Muscle of back (tissue), 3 donors: ENCODE measurements at regions not wholly inside any gene's neighbourhood (a gene's known extent, or its start where the extent isn't known, plus 50 kb on each side); places are given as distances from the start of the nearest gene placed in this dataset.
"Not testable (repeated sequence)": the region's sequence is repeated elsewhere in the genome, so short reads cannot be mapped to it uniquely, and the experiment has no call there.

ENCODE experiments used
- DNase-seq, 3 donors: peaks; one replicate each; pipeline versions ENCODE4 v3.0.0 to v3.0.0-alpha.2; 2013

DNA sequence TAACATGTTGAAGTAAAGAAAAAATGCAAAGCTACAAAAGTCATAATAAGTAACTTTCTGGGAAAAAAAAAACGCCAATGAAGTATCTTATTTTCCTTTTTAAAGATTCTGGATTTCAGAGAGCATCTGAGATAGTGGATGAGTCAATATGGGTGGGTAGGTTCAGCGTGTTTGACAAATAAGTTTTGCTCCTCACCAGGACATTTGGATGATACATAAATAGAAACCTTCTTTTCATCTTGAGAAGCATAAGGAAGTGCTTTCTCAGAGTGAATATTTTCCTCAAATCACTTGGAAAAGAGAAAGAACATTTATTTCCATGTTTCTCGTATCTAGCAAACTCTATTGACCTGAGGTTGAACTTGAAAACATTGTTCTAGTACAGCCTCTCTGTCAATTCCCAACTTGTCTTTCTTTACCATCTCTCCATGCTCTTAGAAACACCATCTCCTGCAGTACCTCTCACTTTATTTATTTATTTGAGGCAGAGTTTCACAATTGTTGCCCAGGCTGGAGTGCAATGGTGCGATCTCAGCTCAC lies 463.2 kb downstream of the KLF5 start:
- peak; percentile 41 to 52 (median 46) for DNase-seq

DNA sequence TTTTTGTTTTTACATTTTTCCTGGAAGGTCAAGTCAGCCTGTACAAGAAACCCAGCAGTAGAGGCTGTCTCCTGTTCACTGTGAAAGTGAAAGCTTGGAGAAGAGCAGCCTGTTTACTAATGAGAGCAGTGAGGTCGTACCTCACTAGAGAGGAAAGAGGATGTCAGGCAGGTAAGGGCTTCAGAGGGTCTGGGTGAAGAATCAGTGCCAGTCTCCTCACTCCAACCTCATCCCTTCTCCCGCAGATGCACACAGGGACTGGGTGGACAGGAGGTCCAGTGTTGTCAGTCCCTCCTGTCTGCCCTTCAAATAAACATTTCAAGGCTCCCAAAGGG lies 462.5 kb downstream of the KLF5 start:
- peak in 1 of 3 donors; percentile 37 for DNase-seq

DNA sequence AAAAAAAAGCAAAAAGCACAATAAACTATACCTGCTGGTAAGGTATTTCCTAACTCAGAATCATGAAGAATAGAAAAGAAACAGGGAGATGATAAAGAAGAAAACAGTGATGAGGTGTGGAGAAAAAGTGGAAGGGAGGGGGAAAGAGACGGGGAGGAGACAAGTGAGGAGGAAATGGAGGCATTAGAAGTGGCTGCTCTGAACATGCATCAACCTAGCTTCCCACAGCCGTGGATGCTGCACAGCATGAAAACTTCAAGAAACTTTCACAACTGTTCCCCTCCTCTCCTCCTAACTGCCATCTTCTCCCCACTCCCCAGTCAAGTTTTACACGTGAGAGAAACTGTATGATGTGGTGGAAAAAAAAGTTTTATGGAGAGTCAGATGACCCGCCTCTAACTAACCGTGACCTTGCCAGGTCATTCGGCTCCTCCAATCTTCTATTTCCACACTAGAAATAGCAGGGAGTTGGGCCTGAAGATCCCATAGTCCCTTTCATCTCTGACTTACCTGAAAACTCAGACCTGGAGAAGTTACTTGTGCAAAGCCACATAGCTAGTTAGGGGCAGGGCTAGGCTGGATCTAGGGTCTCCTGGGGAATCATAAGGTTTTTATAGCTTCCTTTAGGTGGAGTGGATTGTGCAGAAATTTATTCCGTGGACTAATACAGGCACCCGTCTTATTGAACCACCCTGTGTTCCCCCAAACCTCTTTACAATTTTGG lies 461.9 kb downstream of the KLF5 start:
- DNase-seq = no peak

DNA sequence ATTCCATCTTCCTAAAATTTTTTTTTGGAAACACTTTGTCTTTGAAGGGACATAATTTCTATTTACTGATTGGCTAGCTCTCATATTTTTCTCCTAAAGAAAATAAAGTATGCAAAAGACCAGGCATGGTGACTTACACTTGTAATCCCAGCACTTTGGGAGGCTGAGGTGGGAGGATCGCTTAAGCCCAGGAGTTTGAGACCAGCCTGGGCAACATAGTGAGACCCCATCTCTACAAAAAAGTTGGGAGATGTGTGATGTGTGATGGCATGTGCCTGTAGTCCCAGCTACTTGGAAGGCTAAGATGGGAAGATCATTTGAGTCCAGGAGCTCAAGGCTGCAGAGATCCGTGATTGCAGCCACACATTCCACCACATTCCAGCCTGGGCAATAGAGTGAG lies 461.3 kb downstream of the KLF5 start:
- not testable (repeated sequence) for DNase-seq

DNA sequence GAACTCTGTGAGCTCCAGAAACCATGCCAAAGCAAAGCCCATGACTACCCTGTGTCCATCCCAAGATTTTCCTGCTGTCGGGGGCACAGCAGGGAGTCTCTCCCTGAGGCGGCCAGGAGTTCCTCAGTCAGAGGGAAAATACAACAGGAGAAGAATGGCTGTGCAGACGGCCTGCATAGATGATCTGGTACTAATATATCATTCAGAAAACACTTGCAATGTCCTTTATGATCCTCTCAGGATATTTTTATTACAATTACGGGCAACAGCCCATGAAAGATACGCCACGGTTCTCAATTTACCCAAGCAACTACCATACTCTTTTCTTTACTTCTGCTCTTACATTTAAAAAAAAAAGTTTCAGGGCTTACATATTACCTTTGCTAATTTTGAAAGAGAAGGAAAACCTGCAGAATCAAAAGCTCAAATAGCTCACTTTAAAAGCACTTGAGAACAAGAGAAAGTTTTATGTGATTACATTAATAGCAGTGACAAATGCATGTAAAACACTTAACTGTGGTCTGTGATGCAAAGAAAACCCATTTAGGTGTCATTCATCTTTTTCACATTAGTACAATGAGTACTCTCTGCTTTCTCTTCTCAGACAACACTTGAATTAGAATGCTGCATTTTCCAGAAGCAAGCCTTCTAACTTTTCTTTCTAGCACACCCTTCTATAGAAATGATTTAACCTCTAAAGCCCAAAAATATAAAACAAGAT lies 460.8 kb downstream of the KLF5 start:
- no peak for DNase-seq

DNA sequence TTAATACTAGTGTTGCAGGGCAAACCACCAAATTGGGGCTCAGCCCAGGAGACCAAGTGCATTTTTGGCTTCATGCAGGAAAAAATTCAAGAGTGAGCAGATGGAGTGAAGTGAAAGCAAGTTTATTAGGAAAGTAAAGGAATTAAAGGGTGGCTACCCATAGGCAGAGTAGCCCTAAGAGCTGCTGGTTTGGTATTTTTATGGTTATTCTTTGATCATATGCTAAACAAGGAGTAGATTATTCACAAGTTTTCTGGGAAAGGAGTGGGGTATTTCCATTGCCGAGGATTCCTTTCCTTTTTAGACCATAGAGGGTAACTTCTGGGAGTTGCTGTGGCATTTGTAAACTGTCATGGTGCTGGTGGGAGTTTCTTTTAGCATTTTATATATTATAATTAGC lies 459.0 kb downstream of the KLF5 start:
- DNase-seq = no peak

DNA sequence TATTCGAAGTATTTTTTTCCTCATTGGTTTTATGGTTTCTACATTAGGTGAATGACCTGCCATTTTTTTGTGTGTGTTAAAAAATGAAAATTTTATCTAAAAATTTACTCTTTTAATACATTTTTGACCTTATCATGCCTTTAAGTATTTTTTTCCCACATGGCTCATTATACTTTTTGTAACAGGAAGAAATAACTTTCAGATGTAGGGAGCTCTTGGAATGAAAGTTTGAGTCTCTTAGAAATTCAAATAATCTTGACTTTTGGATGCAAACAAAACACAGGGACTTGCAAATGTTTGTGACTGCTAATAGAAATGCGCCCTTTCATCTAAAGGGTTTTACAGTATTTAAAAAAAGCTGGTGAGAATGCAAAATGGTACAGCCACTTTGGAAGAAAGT lies 457.9 kb downstream of the KLF5 start:
- no peak for DNase-seq

DNA sequence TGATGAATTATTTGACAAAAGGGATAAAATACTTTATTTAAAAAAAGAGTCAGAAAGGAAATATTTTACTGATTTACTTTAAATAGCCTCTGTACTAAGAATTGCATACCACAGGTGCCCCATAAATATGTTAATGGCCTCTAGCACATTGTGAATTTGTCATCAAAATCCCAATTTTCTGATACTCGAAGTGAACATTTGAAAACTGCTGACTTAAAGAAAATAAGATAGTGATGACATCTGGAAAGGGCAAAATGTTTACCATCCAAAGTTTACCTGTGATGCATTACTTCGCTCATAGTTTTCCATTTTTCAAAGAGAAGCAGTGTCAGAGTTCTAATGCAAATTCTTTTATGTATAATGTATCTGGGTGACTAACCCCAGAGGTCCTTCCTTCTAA lies 455.4 kb downstream of the KLF5 start:
- DNase-seq = no peak

DNA sequence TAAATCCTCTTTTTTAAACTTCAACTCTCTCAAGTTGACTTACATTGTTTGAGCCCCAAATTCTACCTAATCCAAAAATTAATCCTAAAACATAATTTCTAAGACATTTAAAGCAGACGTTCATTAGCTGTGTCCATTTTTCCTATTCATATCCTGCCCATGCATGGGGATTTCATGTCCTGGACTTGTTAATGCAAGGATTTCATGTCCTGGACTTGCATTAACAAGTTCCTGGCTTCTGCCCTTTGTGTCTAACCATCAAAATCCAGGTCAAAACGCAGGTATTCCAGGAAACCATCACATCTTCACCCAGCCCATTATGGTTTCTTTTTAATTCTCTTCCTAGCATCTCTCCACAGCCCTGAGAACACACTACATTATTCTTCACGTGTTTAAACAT lies 454.9 kb downstream of the KLF5 start:
- DNase-seq = no peak

DNA sequence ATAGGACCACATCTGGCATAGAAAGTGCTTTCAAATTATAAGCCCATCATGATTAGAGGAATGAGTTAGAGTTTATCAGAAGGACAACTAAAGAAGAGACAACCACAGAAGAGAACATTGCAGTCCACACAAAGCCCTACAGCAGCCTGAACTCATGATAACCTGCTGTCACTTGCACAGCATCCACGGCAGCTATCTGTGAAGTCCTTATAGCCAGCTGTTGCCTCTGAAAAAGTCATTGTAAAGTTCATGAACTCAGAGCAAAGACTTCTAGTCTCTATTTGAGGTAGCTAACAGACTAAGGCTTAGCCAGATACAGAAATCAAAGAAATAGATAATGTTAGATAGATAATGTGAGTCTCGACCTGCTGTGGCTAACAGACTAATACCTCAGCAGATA lies 450.0 kb downstream of the KLF5 start:
- DNase-seq = no peak

DNA sequence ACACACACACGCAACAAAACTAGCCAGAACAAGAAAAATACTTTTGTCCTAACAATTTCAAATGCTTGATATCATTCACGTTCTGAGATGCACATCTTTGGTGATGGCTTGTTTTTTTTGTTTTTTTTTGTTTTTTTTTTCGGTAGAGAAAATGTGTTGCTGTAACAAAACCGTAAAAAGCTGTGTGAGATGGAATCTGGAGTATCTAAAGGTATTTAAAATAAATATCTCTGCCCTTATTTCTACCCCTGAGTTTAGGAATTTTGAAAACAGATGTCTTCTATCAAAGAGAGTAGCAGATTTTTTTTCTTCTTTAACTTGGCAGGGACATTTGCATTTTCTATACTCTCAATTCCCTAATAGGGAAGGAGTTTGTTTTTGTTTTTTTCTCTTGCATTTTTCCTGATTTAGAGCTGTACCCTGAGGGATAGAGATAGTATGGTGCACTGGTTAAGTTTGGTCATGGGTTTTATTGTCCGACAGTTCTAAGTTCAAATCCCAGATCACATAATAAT lies 446.6 kb downstream of the KLF5 start:
- peak in 2 of 3 donors; percentile 20 to 63 for DNase-seq

DNA sequence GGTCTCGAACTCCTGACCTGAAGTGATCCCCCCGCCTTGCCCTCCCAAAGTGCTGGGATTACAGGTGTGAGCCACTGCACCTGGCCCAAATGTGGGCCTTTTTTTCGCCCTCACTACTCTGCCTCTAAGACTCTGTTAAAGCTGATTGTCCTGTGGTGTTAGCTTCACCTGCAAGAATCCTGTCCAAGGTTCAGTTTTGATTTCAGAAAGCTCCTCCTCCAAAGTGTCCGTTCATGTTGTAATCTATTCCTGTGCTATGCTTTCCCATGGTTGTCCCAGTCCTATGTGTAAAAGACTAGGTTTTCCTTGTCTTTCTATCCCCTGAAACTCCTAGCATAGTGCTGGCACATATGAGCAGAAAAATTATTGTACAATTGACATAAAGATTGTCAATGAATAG lies 440.9 kb downstream of the KLF5 start:
- no peak for DNase-seq

DNA sequence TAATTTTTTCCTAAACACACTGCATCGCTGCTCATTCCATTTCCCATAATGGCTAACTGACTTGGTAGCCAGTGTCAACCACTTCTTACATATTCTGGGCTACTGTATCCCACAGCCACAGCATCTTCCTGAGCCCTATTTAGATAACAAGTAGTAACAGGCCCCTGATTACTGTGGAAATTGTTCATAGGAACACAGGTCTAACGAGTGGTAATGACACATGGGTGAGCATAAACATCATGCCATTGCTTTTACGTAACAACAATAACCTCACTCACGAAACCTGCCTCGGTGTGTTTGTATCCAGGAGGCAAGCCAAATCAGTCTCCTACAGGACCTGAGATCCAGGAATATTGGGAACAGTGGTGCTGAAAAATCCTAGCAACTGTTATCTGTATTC lies 438.6 kb downstream of the KLF5 start:
- DNase-seq = no peak

DNA sequence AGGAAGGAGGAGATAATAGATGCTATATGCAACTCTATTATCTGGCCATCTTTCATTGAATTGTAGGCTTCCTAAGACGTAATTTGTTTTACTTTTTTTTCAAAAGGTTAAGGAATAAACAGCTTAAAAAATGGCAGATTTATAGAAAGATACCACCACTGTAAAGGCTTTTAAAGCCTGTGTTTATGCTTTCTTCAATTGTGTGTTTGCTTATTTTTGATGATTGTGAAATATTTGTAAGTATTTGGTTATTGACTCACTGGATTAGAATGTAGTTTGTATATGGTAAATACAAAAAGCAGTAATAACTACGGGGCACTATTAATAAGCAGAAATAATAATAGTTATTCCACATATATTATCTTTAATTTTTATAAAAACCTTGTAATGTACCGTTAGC lies 437.9 kb downstream of the KLF5 start:
- DNase-seq = no peak

DNA sequence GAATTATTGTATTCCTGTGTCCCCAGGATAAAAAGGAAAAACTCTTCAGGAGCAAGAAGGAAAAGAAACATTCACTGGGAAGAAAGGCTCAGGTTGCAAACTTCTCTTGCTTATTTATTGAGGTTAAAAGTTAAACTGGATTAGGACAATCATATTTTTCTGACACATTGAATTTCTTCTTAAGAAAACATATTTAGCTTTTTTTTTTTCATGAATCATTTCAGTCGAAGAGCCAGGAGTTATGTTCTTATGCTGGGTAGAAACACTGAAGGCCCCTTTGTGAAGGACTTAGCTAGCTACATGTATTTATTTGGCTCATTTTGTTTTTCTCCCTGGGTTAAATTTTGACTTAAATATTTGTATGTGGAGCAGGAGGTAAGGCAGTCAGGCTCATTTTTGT lies 434.0 kb downstream of the KLF5 start:
- no peak for DNase-seq

DNA sequence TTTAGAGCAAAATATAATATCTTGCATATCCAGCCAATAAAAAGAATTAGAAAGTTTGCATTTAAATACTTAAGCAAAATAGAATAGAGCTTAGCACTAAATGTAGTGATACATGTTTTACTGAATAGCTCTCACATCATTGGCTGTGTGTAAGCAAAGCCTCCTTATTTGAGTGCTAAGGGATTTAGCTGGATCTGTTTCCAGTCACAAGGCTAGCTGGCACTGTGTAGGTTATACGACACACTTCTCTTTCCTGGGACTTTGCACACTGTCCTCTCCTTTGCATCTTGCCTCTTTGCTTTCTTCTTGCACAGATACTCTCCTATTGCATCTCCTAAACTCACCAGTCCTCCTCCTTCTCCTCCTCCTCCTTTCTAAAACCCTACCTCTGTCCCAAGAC lies 423.8 kb downstream of the KLF5 start:
- peak in 1 of 3 donors; percentile 34 for DNase-seq

DNA sequence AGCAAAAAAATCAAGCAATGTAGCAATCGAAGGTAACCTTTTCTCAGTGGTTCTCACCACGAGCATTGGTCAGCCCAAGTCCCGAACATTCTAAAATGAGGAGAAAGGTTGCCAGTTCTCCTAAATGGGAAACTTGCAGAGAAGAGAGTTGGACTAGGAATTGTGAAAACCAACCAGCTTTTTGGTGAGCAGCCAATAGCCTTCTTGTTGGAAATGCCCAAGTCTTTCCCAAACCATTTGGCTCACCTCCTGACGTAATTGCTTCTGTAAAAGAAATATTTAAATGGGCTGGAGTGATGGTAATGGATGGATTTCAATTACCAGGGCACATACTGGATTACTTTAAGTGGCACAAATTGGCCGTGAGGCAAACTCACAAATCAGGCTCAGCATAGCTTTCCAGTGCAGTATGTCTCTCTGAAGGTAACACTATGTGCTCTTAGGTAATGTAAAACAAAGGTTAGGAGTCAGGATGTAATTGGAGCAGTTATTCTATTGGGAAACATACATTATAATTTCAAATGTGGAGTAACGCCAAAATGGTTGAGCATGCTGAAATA lies 423.2 kb downstream of the KLF5 start:
- DNase-seq = no peak

DNA sequence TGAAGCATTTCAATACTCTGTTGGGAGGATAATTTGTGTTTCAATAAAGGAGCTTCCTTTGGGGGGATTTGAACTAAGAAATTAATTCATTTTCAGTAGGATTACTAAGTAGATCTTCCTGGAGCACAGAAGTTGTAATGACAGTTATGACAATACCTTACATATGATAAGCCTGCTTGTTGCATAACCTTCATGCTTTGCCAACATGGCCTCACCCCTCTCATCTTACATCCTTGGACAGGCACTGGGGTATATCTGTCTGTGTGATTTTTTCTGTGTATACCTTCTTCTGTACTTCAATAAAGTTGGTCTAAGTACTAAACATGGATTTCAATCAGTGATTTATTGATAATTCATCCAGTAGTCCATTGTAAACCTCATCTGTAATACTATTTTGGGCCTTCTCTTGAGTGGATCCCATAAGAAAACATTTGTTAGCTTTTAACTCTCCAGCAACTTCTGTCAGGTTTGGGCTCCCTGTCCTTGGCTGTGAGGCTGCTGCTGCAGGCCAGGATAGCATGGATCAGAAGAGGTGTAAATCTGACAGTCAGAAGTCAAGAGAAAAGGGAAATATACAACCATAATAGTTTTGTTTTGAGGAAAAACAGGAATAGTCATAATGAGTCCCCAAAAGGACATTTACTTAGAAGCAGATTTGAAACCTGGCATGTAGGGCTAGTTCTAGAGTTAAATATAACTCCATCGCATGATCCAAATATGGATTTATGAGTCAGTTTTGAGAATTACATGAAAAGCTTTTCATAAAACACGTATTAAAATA lies 422.2 kb downstream of the KLF5 start:
- peak; percentile 57 to 72 (median 61) for DNase-seq

DNA sequence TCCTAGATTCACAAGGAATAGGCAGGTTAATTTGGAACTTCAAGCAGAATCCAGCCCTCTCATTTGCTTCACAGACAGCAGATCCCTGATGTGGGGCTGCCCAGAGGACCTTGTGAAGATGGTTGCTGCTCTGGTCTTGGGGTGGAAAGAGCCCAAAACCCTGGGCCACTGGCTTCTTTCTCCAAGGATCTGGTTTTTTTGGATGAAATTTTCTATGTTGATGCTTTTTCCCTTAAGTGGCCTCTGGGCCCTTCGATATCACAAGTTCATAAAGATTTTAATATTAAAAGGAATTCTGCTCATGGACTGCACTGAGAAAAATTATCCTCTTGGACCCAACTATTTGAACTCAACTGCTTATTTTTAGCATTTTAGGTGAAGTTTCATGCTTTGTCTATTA lies 421.1 kb downstream of the KLF5 start:
- DNase-seq = peak in 2 of 3 donors; percentile 23 to 54

DNA sequence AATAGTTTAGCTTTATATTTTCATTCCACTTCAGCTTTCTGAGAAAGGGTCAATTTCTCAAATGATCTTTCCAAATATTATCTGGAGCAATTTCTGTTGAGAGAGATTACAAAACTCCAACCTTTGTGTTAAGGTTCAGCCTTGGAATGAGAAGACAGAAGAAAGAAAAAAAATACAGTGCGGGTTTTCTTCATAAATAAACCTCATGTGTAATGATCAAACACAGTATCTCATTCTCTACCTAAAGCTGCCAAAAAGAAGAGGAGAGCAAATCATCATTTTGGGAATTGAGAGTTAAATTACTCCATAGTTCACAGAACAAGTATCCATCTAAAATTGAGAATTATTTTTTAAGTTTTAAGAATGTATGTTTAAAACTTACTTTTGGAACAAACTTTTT lies 420.5 kb downstream of the KLF5 start:
- DNase-seq = peak in 1 of 3 donors; percentile 28

DNA sequence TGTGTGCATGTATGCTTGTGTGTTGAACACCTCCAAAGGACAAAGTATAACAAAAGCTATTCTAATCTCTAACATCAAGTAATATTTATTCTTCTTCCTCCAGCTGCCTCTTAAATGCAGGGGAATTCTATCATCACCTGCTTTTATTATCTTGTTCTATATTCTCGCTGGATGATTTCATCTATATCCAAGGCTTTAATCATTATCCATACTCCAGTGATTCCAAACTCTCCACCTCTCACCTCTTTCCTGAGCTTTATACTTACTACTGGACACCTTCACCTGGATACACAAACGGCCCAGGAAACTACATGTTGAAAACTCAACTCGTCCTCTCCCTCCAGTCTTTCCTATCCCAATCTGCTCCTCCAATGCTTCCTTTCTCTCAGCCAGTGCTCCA lies 418.6 kb downstream of the KLF5 start:
- DNase-seq = no peak

DNA sequence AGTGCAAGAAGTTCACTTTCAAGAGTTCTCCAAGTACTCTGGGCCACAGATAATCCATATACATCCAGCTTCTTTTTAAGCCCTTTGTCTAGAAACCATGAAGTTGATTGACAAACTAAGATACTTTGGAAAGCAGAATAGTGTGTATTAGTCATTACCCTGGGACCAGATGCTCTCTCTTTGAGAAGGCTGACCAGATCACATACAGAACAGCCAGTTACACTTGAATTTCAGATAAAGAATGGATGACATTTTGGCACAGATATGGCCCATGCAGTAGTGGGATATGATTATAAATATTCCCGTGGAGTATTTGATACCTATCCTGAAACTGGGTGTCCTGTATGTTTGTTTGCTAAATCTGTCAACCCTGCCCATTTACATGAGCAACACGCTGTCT lies 414.2 kb downstream of the KLF5 start:
- no peak for DNase-seq
